Gastrocnemius medialis (tissue), 4 donors: ENCODE measurements at regions not wholly inside any gene's neighbourhood (a gene's known extent, or its start where the extent isn't known, plus 50 kb on each side); places are given as distances from the start of the nearest gene placed in this dataset.

Experiments
- ATAC-seq, 2 donors: fragments of 150-250 bp; one replicate each; pipeline ENCODE4 v1.9.1; 2016
- DNase-seq, 2 donors: peaks; one replicate each; pipeline ENCODE4 v3.0.0-alpha.2; 2019
- H3K27ac ChIP-seq, 4 donors: fragments of 200-600 bp; sonication (generic); 1 replicate in 1 of 4; 2 replicates in 3 of 4; pipeline ENCODE4 v1.5.1; 2016 to 2018; ENCODE audit warnings: mild to moderate bottlenecking in 2 of 4, moderate library complexity in 1 of 4
- H3K27me3 ChIP-seq, 3 donors: fragments of 200-600 bp; sonication (generic) in 2 of 3; 1 replicate in 1 of 3; 2 replicates in 2 of 3; pipeline versions ENCODE4 v1.5.1 to v1.6.0; 2016 to 2019; ENCODE audit warnings: mild to moderate bottlenecking in 1 of 3, moderate library complexity in 1 of 3
- H3K36me3 ChIP-seq, 2 donors: fragments of 200-600 bp; sonication (generic) in 1 of 2; one replicate each; pipeline ENCODE4 v1.5.1; 2017 to 2018
- H3K4me1 ChIP-seq, 2 donors: fragments of 200-600 bp; sonication (generic) in 1 of 2; one replicate each; pipeline ENCODE4 v1.5.1; 2016 to 2017; ENCODE audit warnings: mild to moderate bottlenecking in 2 of 2
- H3K4me3 ChIP-seq, 4 donors: fragments of 200-600 bp; sonication (generic) in 3 of 4; 1 replicate in 1 of 4; 2 replicates in 3 of 4; pipeline ENCODE4 v1.5.1; 2016 to 2019; ENCODE audit warnings: mild to moderate bottlenecking in 2 of 4
- H3K9me3 ChIP-seq, 3 donors: fragments of 200-600 bp; sonication (generic) in 2 of 3; 1 replicate in 1 of 3; 2 replicates in 2 of 3; pipeline ENCODE4 v1.5.1; 2016 to 2019
- CTCF ChIP-seq, 5 experiments: fragments of 450-650 bp in 3 of 5; fragments of 200-600 bp in 2 of 5; sonication (generic) in 2 of 5; IDR thresholded peaks in 4 of 5; conservative IDR thresholded peaks in 1 of 5; 1 replicate in 4 of 5; 2 replicates in 1 of 5; pipeline ENCODE4 v1.5.1; 2016 to 2019; ENCODE audit warnings: antibody characterized with exemption in 5 of 5, mild to moderate bottlenecking in 3 of 5, moderate library complexity in 3 of 5
- POLR2A ChIP-seq, 2 donors: fragments of 450-650 bp; IDR thresholded peaks; one replicate each; pipeline ENCODE4 v1.6.1; 2017; ENCODE audit warnings: antibody characterized with exemption in 2 of 2, mild to moderate bottlenecking in 2 of 2, moderate library complexity in 2 of 2
- in situ Hi-C, 4 donors: fragments of 200-750 bp; cut with MboI; loops; one replicate each; pipeline versions ENCODE4 v1.15.0 to v1.8.0; 2017; ENCODE audit warnings: low sequenced_read_pairs in 4 of 4
- intact Hi-C: fragments of 100-400 bp; cut with DNase I; formaldehyde crosslinking; loops from one replicate; pipeline ENCODE4 v1.15.1; 2023; ENCODE audit warnings: low total_unique reads

- H3K27me3 ChIP-seq: no peaks in the 10 kb centered on the region
- no peak overlapping the region for H3K27ac ChIP-seq
- no peaks in the 10 kb centered on the region for H3K36me3 ChIP-seq
- no peak overlapping the region for H3K4me3 ChIP-seq
- ATAC-seq (no peak), DNase-seq (no peak)
- intact Hi-C loops (no loop called here), in situ Hi-C loops (no loop called here)
- no peaks in the 10 kb centered on the region for H3K9me3 ChIP-seq
- H3K4me1 ChIP-seq: no peaks in the 10 kb centered on the region
- TF ChIP-seq CTCF (IDR thresholded peaks at IDR 0.05 in 4 of 5, conservative IDR thresholded peaks at IDR 0.05 in 1 of 5) (no peak), POLR2A (IDR thresholded peaks at IDR 0.05) (no peak)
Observed at GRCh38 chr6:79431537-79431933, 105.7 kb downstream of the LCA5 start.

DNA sequence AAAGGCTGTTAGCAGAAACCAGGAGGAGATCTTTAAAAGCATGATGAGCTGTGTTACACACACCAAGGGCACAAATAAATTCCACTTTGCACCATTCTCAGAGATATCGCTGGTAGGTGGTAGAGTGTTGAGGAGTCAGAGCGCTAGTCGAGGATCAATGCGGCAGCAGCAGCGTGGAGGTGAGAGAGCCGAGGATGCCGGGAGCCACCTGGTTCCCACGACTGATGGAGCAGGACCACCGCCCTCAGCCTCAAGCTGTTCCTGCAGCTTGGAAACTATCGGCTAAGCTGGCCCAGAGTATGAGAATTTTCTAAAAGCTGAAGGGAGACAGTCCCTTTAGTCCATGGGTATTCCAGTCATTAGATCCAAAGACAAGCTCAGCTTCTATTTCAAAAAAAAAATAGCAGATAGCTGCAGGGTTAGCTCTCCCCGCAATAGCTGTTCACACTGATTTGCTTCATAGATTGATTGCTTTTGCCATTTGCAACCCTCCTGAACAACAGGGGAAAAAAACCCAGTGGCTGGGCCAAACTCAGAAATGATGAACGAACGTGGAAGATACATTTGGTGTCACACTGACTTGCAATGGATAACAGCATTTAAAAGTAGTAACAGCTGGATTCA, 106.2 kb downstream of the LCA5 start:
- Histone ChIP-seq H3K4me3 (no peak overlapping the region), H3K9me3 (no peaks in the 10 kb centered on the region), H3K27ac (no peak overlapping the region), H3K27me3 (no peaks in the 10 kb centered on the region), H3K36me3 (no peaks in the 10 kb centered on the region), H3K4me1 (no peaks in the 10 kb centered on the region)
- intact Hi-C loops: no loop called here
- DNase-seq: no peak
- ATAC-seq: no peak
- in situ Hi-C loops: no loop called here
- no peak for TF ChIP-seq CTCF (IDR thresholded peaks at IDR 0.05 in 4 of 5, conservative IDR thresholded peaks at IDR 0.05 in 1 of 5)
- TF ChIP-seq POLR2A (IDR thresholded peaks at IDR 0.05): no peak

- Histone ChIP-seq H3K4me1 (no peaks in the 10 kb centered on the region), H3K27me3 (no peaks in the 10 kb centered on the region), H3K27ac (no peak overlapping the region), H3K9me3 (no peaks in the 10 kb centered on the region), H3K4me3 (no peak overlapping the region), H3K36me3 (no peaks in the 10 kb centered on the region)
- TF ChIP-seq POLR2A (IDR thresholded peaks at IDR 0.05) (no peak), CTCF (IDR thresholded peaks at IDR 0.05 in 4 of 5, conservative IDR thresholded peaks at IDR 0.05 in 1 of 5) (no peak)
- DNase-seq (no peak), ATAC-seq (no peak)
- in situ Hi-C loops: no loop called here
- intact Hi-C loops: no loop called here
Observed at GRCh38 chr6:79427721-79428120, 109.5 kb downstream of the LCA5 start.

- Histone ChIP-seq H3K4me3 (no peak overlapping the region), H3K36me3 (no peaks in the 10 kb centered on the region), H3K9me3 (no peaks in the 10 kb centered on the region), H3K4me1 (no peaks in the 10 kb centered on the region), H3K27me3 (no peaks in the 10 kb centered on the region), H3K27ac (no peak overlapping the region)
- no peak for TF ChIP-seq CTCF (IDR thresholded peaks at IDR 0.05 in 4 of 5, conservative IDR thresholded peaks at IDR 0.05 in 1 of 5)
- no peak for DNase-seq
- intact Hi-C loops: no loop called here
- in situ Hi-C loops: no loop called here
- no peak for ATAC-seq
Observed at GRCh38 chr6:79426625-79427278, 110.5 kb downstream of the LCA5 start.
